ENCODE measurements at regions not wholly inside any gene's neighbourhood (a gene's known extent, or its start where the extent isn't known, plus 50 kb on each side); places are given as distances from the start of the nearest gene placed in this dataset.
"Not testable (repeated sequence)": the region's sequence is repeated elsewhere in the genome, so short reads cannot be mapped to it uniquely, and the experiment has no call there.

DNA sequence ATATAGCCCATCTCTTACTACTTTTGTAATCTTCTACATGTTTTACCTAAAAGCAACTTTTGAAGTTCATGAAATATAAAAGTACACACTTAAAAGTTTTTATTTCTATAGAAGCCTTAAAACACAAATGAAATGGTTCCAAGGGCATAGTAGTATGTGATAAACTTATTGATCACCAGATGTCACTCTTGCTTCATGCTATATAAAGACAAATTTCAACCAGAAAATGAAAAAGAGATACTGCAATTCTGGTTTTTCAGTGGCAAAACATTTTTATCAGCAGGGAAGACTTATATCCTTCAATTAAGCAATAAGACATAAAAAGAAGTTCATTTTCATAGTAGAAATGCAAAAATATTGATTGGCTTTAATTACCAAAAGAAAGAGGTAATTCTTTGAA lies 69.4 kb upstream of the FBXL17 start:
- TF ChIP-seq, protein P1, sequence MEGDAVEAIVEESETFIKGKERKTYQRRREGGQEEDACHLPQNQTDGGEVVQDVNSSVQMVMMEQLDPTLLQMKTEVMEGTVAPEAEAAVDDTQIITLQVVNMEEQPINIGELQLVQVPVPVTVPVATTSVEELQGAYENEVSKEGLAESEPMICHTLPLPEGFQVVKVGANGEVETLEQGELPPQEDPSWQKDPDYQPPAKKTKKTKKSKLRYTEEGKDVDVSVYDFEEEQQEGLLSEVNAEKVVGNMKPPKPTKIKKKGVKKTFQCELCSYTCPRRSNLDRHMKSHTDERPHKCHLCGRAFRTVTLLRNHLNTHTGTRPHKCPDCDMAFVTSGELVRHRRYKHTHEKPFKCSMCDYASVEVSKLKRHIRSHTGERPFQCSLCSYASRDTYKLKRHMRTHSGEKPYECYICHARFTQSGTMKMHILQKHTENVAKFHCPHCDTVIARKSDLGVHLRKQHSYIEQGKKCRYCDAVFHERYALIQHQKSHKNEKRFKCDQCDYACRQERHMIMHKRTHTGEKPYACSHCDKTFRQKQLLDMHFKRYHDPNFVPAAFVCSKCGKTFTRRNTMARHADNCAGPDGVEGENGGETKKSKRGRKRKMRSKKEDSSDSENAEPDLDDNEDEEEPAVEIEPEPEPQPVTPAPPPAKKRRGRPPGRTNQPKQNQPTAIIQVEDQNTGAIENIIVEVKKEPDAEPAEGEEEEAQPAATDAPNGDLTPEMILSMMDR (IDR thresholded peaks at IDR 0.05; ENCODE audit: control insufficient read depth, extremely low read depth, insufficient read depth): peak; percentile 51
- no peak for DNase-seq (ENCODE audit: low read depth)
- H3K4me3 ChIP-seq (ENCODE audit: low read depth, low read length): no peak overlapping the region

DNA sequence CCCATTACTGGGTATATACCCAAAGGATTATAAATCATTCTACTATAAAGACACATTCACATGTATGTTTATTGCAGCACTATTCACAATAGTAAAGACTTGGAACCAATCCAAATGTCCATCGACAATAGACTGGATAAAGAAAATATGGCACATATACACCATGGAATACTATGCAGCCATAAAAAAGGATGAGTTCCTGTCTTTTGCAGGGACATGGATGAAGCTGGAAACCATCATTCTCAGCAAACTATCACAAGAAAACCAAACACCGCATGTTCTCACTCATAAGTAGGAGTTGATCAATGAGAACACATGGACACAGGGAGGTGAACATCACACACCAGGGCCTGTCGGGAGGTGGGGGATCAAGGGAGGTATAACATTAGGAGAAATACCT lies 62.2 kb upstream of the FBXL17 start:
- H3K4me3 ChIP-seq (ENCODE audit: low read depth, low read length); DNase-seq (ENCODE audit: low read depth): not testable (repeated sequence)

DNA sequence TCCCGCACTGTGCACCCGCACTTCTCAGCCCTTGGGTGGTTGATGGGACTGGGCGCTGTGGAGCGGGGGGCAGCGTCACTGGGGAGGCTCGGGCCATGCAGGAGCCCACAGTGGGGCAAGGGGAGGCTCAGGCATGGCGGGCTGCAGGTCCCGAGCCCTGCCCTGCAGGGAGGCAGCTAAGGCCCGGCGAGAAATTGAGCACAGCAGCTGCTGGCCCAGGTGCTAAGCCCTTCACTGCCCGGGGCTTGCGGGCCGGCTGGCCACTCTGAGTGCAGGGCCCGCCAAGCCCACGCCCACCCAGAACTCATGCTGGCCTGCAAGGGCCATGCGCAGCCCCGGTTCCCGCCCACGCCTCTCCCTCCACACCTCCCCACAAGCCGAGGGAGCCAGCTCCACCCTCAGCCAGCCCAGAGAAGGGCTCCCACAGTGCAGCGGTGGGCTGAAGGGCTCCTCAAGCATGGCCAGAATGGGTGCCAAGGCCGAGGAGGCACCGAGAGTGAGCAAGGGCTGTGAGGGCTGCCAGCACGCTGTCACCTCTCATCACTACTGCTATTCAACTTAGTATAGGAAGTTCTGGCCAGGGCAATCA lies 60.3 kb upstream of the FBXL17 start:
- DNase-seq (ENCODE audit: low read depth); H3K4me3 ChIP-seq (ENCODE audit: low read depth, low read length): not testable (repeated sequence)

DNA sequence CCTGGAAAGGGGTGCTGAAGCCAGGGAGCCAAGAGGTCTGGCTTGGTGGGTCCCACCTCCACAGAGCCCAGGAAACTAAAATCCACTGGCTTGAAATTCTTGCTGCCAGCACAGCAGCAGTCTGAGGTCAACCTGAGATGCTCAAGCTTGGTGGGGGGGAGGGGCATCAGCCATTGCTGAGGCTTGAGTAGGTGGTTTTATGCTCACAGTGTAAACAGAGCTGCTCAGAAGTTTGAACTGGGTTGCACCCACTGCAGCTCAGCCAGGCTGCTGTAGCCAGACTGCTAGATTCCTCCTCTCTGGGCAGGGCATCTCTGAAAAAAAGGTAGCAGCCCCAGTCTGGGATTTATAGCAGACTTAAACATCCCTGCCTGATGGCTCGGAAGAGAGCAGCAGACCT lies 55.5 kb upstream of the FBXL17 start:
- no peak overlapping the region for H3K4me3 ChIP-seq (ENCODE audit: low read depth, low read length)
- DNase-seq (ENCODE audit: low read depth): no peak
- TF ChIP-seq, protein P1 (IDR thresholded peaks at IDR 0.05; ENCODE audit: control insufficient read depth, extremely low read depth, insufficient read depth): no peak

DNA sequence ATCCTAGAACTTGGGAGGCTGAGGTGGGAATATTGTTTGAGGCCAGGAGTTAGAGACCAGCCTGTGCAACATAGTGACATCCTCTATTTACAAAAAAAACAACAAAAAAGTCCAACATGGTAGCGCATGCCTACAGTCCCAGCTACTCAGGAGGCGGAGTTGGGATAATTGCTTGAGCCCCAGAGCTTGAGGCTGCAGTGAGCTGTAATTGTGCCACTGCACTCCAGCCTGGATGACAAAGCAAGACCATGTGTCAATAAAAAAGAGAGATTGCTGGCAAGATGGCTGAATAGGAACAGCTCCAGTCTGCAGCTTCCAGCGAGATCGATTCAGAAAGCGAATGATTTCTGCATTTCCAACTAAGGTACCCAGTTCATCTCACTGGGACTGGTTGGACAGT lies 54.8 kb upstream of the FBXL17 start:
- no peak for DNase-seq (ENCODE audit: low read depth)
- H3K4me3 ChIP-seq (ENCODE audit: low read depth, low read length): no peak overlapping the region
- TF ChIP-seq, protein P1 (IDR thresholded peaks at IDR 0.05; ENCODE audit: control insufficient read depth, extremely low read depth, insufficient read depth): no peak

DNA sequence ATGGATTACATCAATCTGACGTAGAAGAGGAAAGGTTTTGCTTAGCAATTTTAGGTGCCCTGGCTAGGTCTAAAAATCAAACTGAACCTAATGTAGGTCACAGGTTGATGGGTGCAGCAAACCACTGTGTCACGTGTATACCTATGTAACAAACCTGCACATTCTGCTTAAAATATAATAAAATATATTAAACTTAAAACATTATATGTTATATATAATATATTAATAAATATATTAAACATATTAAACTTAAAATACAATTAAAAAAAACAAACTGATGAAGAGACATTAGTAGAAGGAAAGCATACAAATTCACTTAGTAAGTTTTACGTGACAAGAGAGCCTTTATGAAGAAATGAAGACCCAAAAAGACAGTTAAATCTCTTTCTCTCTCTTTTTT lies 51.7 kb upstream of the FBXL17 start:
- no peak overlapping the region for H3K4me3 ChIP-seq (ENCODE audit: low read depth, low read length)
- TF ChIP-seq, protein P1 (IDR thresholded peaks at IDR 0.05; ENCODE audit: control insufficient read depth, extremely low read depth, insufficient read depth): no peak
- DNase-seq (ENCODE audit: low read depth): no peak

DNA sequence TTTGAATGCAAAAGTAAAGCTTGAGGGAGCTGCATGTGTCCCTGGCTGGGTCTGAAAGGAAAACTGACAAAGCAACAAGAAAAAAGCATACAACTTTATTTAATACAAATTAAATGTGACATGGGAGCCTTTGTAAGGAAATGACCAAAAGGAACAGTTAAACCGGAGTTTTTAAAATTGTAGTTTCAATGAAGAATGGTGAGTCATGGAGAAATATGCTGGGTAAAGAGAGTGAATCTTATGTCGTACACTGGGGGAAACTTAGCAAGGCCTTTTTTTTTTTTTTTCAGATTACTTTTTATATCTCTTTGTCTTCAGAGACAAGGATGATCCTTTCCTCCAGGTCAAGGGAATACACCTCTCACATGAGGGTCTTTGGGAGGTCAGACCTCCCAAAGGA lies 50.1 kb upstream of the FBXL17 start:
- TF ChIP-seq, protein P1 (IDR thresholded peaks at IDR 0.05; ENCODE audit: control insufficient read depth, extremely low read depth, insufficient read depth): no peak
- no peak for DNase-seq (ENCODE audit: low read depth)
- H3K4me3 ChIP-seq (ENCODE audit: low read depth, low read length): no peak overlapping the region

All from LNCaP clone FGC (cell line).